Karpas-422 (cell line): ENCODE measurements at regions not wholly inside any gene's neighbourhood (a gene's known extent, or its start where the extent isn't known, plus 50 kb on each side); places are given as distances from the start of the nearest gene placed in this dataset.

Source experiments
- DNase-seq: peaks from one replicate; pipeline ENCODE4 v3.0.0-alpha.2; 2015
- H2AFZ ChIP-seq: fragments of 200-600 bp; sonication (generic); 2 replicates; pipeline ENCODE4 v1.6.1; 2014; ENCODE audit warnings: antibody characterized with exemption, low read length, mixed read lengths
- H3K27ac ChIP-seq: fragments of 200-600 bp; sonication (generic); 2 replicates; pipeline ENCODE4 v1.5.1; 2014; ENCODE audit warnings: mild to moderate bottlenecking, low read length, moderate library complexity
- H3K27me3 ChIP-seq: fragments of 200-600 bp; sonication (generic); 2 replicates; pipeline ENCODE4 v1.6.1; 2014; ENCODE audit warnings: low read length, mixed read lengths
- H3K36me3 ChIP-seq: fragments of 200-600 bp; sonication (generic); 2 replicates; pipeline ENCODE4 v1.6.1; 2014; ENCODE audit warnings: low read length, mixed read lengths; ENCODE audit not compliant: insufficient read depth
- H3K4me1 ChIP-seq: fragments of 200-600 bp; sonication (generic); 2 replicates; pipeline ENCODE4 v1.6.1; 2014; ENCODE audit warnings: mild to moderate bottlenecking, low read length, mixed read lengths
- H3K4me2 ChIP-seq: fragments of 200-600 bp; sonication (generic); 2 replicates; pipeline ENCODE4 v1.6.1; 2014; ENCODE audit warnings: low read length, low read depth, mild to moderate bottlenecking; ENCODE audit not compliant: poor library complexity, severe bottlenecking
- H3K4me3 ChIP-seq: fragments of 200-600 bp; sonication (generic); 2 replicates; pipeline ENCODE4 v1.5.1; 2014; ENCODE audit warnings: mild to moderate bottlenecking, antibody characterized with exemption, low read length, mixed read lengths
- H3K79me2 ChIP-seq: fragments of 200-600 bp; sonication (generic); 2 replicates; pipeline ENCODE4 v1.6.1; 2014; ENCODE audit warnings: mild to moderate bottlenecking, low read length, mixed read lengths
- H3K9ac ChIP-seq: fragments of 200-600 bp; sonication (generic); 2 replicates; pipeline ENCODE4 v1.6.0; 2014; ENCODE audit warnings: low read length
- H3K9me2 ChIP-seq: fragments of 200-600 bp; sonication (generic), shearing (Covaris generic); replicated peaks from 2 replicates; pipeline ENCODE4 v1.6.0; 2014; ENCODE audit warnings: mild to moderate bottlenecking, low read length, moderate library complexity; ENCODE audit not compliant: insufficient read depth
- H3K9me3 ChIP-seq: fragments of 300-700, 200-600 bp; sonication (generic); 2 replicates; pipeline ENCODE4 v1.6.1; 2014; ENCODE audit warnings: low read length, mixed read lengths
- H4K20me1 ChIP-seq: fragments of 200-600 bp; sonication (generic); 2 replicates; pipeline ENCODE4 v1.6.1; 2014; ENCODE audit warnings: mild to moderate bottlenecking, antibody characterized with exemption, low read length, low read depth; ENCODE audit not compliant: insufficient read depth

DNA sequence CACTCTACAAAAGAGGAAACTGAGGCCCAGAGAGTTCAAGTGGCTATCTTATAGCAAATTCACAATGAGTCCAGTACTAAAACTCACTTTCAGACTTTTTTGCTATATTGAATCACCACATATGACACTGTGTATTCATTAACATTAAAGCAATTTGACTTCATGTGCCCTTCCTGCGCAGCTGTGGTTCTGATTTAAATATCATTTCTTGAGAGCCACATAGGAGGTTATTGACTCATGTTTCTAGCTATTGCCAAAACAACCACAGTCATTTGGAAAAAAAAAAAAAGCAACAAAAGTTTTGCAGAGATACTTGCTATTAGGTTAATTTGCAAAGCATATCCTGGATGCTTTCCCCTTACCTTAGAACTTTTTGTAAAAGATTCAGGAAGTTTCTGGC lies 341.2 kb downstream of the PIK3C3 start:
- Histone ChIP-seq H3K4me2 (no peak overlapping the region), H3K4me1 (no peaks in the 10 kb centered on the region), H3K36me3 (no peaks in the 10 kb centered on the region), H3K79me2 (no peaks in the 10 kb centered on the region), H2AFZ (no peak overlapping the region), H3K4me3 (no peak overlapping the region), H3K9me2 (no peaks in the 10 kb centered on the region), H4K20me1 (no peaks in the 10 kb centered on the region), H3K9ac (no peak overlapping the region), H3K27ac (no peak overlapping the region), H3K9me3 (peaks cover 6% of the 10 kb centered on the region; the same call in 1 of the 2 replicates), H3K27me3 (no peaks in the 10 kb centered on the region)
- DNase-seq, result no peak

DNA sequence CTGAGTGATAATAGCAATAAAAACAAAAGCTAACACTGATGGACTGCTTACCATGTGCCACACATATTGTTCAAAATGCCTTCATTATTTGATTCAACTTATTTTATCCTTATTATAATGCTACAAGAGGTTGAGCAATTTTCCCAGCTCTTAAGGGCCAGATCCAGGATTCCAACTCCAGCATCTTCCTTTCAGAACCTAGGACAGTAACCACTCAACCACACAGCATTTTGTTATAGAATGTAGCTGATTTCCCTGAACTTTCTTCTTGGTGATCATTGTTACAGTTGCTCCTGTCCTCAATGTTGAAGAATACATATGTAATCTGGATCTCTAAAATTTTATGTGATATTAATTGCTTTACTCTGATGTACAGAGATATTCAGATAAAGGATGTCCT lies 341.7 kb downstream of the PIK3C3 start:
- Histone ChIP-seq H3K79me2 (no peaks in the 10 kb centered on the region), H4K20me1 (no peaks in the 10 kb centered on the region), H3K27ac (no peak overlapping the region), H3K4me1 (no peaks in the 10 kb centered on the region), H2AFZ (no peak overlapping the region), H3K9ac (no peak overlapping the region), H3K9me3 (peaks cover 6% of the 10 kb centered on the region; the same call in 1 of the 2 replicates), H3K27me3 (no peaks in the 10 kb centered on the region), H3K4me2 (no peak overlapping the region), H3K36me3 (no peaks in the 10 kb centered on the region), H3K9me2 (no peaks in the 10 kb centered on the region), H3K4me3 (no peak overlapping the region)
- DNase-seq, result no peak

- H3K79me2 ChIP-seq, result no peaks in the 10 kb centered on the region
- peak; percentile 87 for DNase-seq
- no peaks in the 10 kb centered on the region for H3K4me1 ChIP-seq
- no peak overlapping the region for H3K27ac ChIP-seq
- H3K4me2 ChIP-seq, result no peak overlapping the region
- H2AFZ ChIP-seq, result no peak overlapping the region
- no peaks in the 10 kb centered on the region for H4K20me1 ChIP-seq
- H3K9ac ChIP-seq, result no peak overlapping the region
- no peaks in the 10 kb centered on the region for H3K36me3 ChIP-seq
- no peak overlapping the region for H3K4me3 ChIP-seq
- no peaks in the 10 kb centered on the region for H3K27me3 ChIP-seq
- H3K9me3 ChIP-seq, result no peaks in the 10 kb centered on the region
- no peaks in the 10 kb centered on the region for H3K9me2 ChIP-seq
Observed at GRCh38 chr18:42298759-42299675, 344.0 kb downstream of the PIK3C3 start.

- no peaks in the 10 kb centered on the region for H3K9me2 ChIP-seq
- H3K4me1 ChIP-seq, result no peaks in the 10 kb centered on the region
- no peaks in the 10 kb centered on the region for H3K9me3 ChIP-seq
- no peaks in the 10 kb centered on the region for H3K36me3 ChIP-seq
- no peak overlapping the region for H2AFZ ChIP-seq
- H3K4me3 ChIP-seq, result no peak overlapping the region
- H3K79me2 ChIP-seq, result no peaks in the 10 kb centered on the region
- no peak overlapping the region for H3K27ac ChIP-seq
- H3K4me2 ChIP-seq, result no peak overlapping the region
- H3K27me3 ChIP-seq, result no peaks in the 10 kb centered on the region
- DNase-seq, result no peak
- no peak overlapping the region for H3K9ac ChIP-seq
- H4K20me1 ChIP-seq, result no peaks in the 10 kb centered on the region
Observed at GRCh38 chr18:42305869-42306593, 351.0 kb downstream of the PIK3C3 start.

GRCh38 chr18:42306594-42306980 lies 351.6 kb downstream of the PIK3C3 start:
- Histone ChIP-seq H3K4me2 (no peak overlapping the region), H3K9ac (no peak overlapping the region), H3K27ac (no peak overlapping the region), H4K20me1 (no peaks in the 10 kb centered on the region), H3K27me3 (no peaks in the 10 kb centered on the region), H3K9me2 (no peaks in the 10 kb centered on the region), H3K4me3 (no peak overlapping the region), H3K36me3 (no peaks in the 10 kb centered on the region), H3K9me3 (no peaks in the 10 kb centered on the region), H3K4me1 (no peaks in the 10 kb centered on the region), H3K79me2 (no peaks in the 10 kb centered on the region), H2AFZ (no peak overlapping the region)
- DNase-seq, result no peak

- Histone ChIP-seq H3K27me3 (no peaks in the 10 kb centered on the region), H3K79me2 (no peaks in the 10 kb centered on the region), H3K36me3 (no peaks in the 10 kb centered on the region), H2AFZ (no peak overlapping the region), H3K9me2 (no peaks in the 10 kb centered on the region), H3K27ac (no peak overlapping the region), H3K9me3 (no peaks in the 10 kb centered on the region), H4K20me1 (no peaks in the 10 kb centered on the region), H3K4me3 (no peak overlapping the region), H3K4me1 (no peaks in the 10 kb centered on the region), H3K4me2 (no peak overlapping the region), H3K9ac (no peak overlapping the region)
- DNase-seq, result no peak
Observed at GRCh38 chr18:42310956-42311355, 355.9 kb downstream of the PIK3C3 start.

DNA sequence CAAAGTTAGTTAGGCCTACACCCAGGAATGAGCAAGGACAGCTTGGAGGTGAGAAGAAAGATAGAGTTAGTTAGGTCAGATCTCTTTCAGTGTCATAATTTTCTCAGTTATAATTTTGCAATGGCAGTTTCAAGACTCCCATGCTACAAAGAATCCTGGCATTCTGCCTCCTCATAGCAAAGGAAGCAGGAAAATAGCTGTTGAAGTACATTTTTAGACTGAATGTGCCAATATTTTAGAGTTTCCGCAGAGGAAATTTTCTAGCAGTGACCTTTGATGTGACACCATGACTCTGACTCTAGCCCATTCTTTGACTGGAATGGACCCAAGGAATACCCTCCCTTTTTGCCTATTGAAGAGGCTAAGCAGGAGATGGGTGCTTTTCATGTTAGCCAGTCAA lies 371.7 kb downstream of the PIK3C3 start:
- Histone ChIP-seq H4K20me1 (no peaks in the 10 kb centered on the region), H2AFZ (no peak overlapping the region), H3K27me3 (no peaks in the 10 kb centered on the region), H3K4me3 (no peak overlapping the region), H3K9me3 (no peaks in the 10 kb centered on the region), H3K4me1 (no peaks in the 10 kb centered on the region), H3K27ac (no peak overlapping the region), H3K79me2 (no peaks in the 10 kb centered on the region), H3K9ac (no peak overlapping the region), H3K4me2 (no peak overlapping the region), H3K9me2 (no peaks in the 10 kb centered on the region), H3K36me3 (no peaks in the 10 kb centered on the region)
- no peak for DNase-seq

GRCh38 chr18:42328931-42329330 lies 373.9 kb downstream of the PIK3C3 start:
- Histone ChIP-seq H3K4me3 (no peak overlapping the region), H3K9me2 (no peaks in the 10 kb centered on the region)

More at GRCh38 chr18:42328931-42329330, 373.9 kb downstream of the PIK3C3 start:
- DNase-seq, result no peak
- no peaks in the 10 kb centered on the region for H3K9me3 ChIP-seq
- H3K9ac ChIP-seq, result no peak overlapping the region
- no peaks in the 10 kb centered on the region for H3K36me3 ChIP-seq
- no peak overlapping the region for H3K27ac ChIP-seq
- no peaks in the 10 kb centered on the region for H3K27me3 ChIP-seq
- no peaks in the 10 kb centered on the region for H3K4me1 ChIP-seq
- no peaks in the 10 kb centered on the region for H3K79me2 ChIP-seq
- no peak overlapping the region for H3K4me2 ChIP-seq
- no peaks in the 10 kb centered on the region for H4K20me1 ChIP-seq
- H2AFZ ChIP-seq, result no peak overlapping the region
